HCT116 (cell line): ENCODE measurements at regions not wholly inside any gene's neighbourhood (a gene's known extent, or its start where the extent isn't known, plus 50 kb on each side); places are given as distances from the start of the nearest gene placed in this dataset.

Experiments
- ATAC-seq: fragments of 200-7000 bp; cut with Tn5 transposase; 2 replicates; pipeline ENCODE4 v1.9.1; 2020; ENCODE audit warnings: mild to moderate bottlenecking, moderate library complexity
- BruUV-seq: library from RNA; stranded (reverse); fragments of 400-500 nt; replicated peaks from 2 replicates; lab custom pipeline; 2021; lab: Mats Ljungman, UMichigan
- CTCF ChIA-PET: fragments of 300-600 bp; sonication (Branson Sonifier 250); formaldehyde crosslinking; loops from one replicate; lab custom pipeline; 2021; ENCODE audit warnings: antibody characterized with exemption; lab: Charles Lee
- POLR2A ChIA-PET: fragments of 300-600, 350-600 bp; sonication (Branson Sonifier 250); formaldehyde crosslinking; loops from one replicate; lab custom pipeline; 2021; ENCODE audit warnings: antibody characterized with exemption; lab: Charles Lee
- RAD21 ChIA-PET, 2 experiments: fragments of 300-600 bp; sonication (Branson Sonifier 250); formaldehyde crosslinking; loops; one replicate each; lab custom pipeline; 2023; ENCODE audit warnings: low total read pairs in 2 of 2; ENCODE audit not compliant: uncharacterized antibody in 2 of 2, unreplicated experiment in 2 of 2, low non-redundant PET in 1 of 2; lab: Charles Lee
- DNase-seq: peaks from one replicate; pipeline ENCODE4 v3.0.0-alpha.2; 2010; ENCODE audit warnings: low read depth, low spot score
- H2AFZ ChIP-seq: fragments of 200-600 bp; shearing (Covaris generic), sonication (generic); 2 replicates; pipeline ENCODE4 v1.6.1; 2017; ENCODE audit warnings: low read depth, mixed run types, mixed read lengths, antibody characterized with exemption, low read length; ENCODE audit not compliant: poor library complexity, severe bottlenecking
- H3K27ac ChIP-seq: 2 replicates; pipeline ENCODE4 v1.5.1; 2012; ENCODE audit warnings: low read depth, low read length
- H3K27me3 ChIP-seq: fragments of 200-600 bp; sonication (generic); 2 replicates; pipeline ENCODE4 v1.6.1; 2016; ENCODE audit warnings: mixed run types, low read length, mixed read lengths; ENCODE audit not compliant: insufficient read depth
- H3K36me3 ChIP-seq, 2 experiments: fragments of 200-500 bp in 1 of 2; fragments of 200-600 bp in 1 of 2; sonication (Bioruptor generic) in 1 of 2; sonication (generic) in 1 of 2; 2 replicates each; pipeline versions ENCODE4 v1.5.1 to v1.6.1; 2014 to 2016; ENCODE audit warnings: low read length in 2 of 2, inconsistent platforms in 1 of 2, mixed read lengths in 1 of 2, mixed run types in 1 of 2; ENCODE audit not compliant: insufficient read depth in 2 of 2, control insufficient read depth in 1 of 2
- H3K4me1 ChIP-seq, 2 experiments: fragments of 200-600 bp in 1 of 2; sonication (generic) in 1 of 2; 2 replicates each; pipeline versions ENCODE4 v1.5.1 to v1.6.1; 2012 to 2017; ENCODE audit warnings: low read length in 2 of 2, inconsistent platforms in 1 of 2, mild to moderate bottlenecking in 1 of 2, mixed read lengths in 1 of 2, mixed run types in 1 of 2, moderate library complexity in 1 of 2; ENCODE audit not compliant: insufficient read depth in 2 of 2, control insufficient read depth in 1 of 2
- H3K4me2 ChIP-seq: fragments of 200-600 bp; sonication (generic); 2 replicates; pipeline ENCODE4 v1.6.1; 2017; ENCODE audit warnings: mixed run types, low read length, mixed read lengths
- H3K4me3 ChIP-seq, 2 experiments: fragments of 200-600 bp in 1 of 2; sonication (generic) in 1 of 2; replicated peaks in 1 of 2; 2 replicates each; pipeline ENCODE4 v1.5.1; 2011 to 2016; ENCODE audit warnings: low read length in 2 of 2, control low read depth in 1 of 2, low read depth in 1 of 2, mild to moderate bottlenecking in 1 of 2, mixed read lengths in 1 of 2, mixed run types in 1 of 2
- H3K79me2 ChIP-seq: fragments of 200-600 bp; sonication (generic); 2 replicates; pipeline ENCODE4 v1.6.1; 2017; ENCODE audit warnings: mild to moderate bottlenecking, mixed run types, low read length, moderate library complexity, mixed read lengths; ENCODE audit not compliant: insufficient read depth
- H3K9ac ChIP-seq: fragments of 200-600 bp; sonication (generic); 2 replicates; pipeline ENCODE4 v1.6.1; 2016; ENCODE audit warnings: low read length, mixed read lengths
- H3K9me2 ChIP-seq: fragments of 200-600 bp; sonication (generic), shearing (Covaris generic); 2 replicates; pipeline ENCODE4 v1.6.1; 2017; ENCODE audit warnings: mixed run types, mild to moderate bottlenecking, moderate library complexity; ENCODE audit not compliant: insufficient read depth
- H3K9me3 ChIP-seq, 2 experiments: fragments of 200-500 bp in 1 of 2; fragments of 200-600 bp in 1 of 2; sonication (Bioruptor generic) in 1 of 2; sonication (generic) in 1 of 2; 2 replicates each; pipeline ENCODE4 v1.6.1; 2014 to 2017; ENCODE audit warnings: low read length in 2 of 2, mixed read lengths in 2 of 2, inconsistent platforms in 1 of 2, low read depth in 1 of 2, mild to moderate bottlenecking in 1 of 2, mixed run types in 1 of 2, moderate library complexity in 1 of 2; ENCODE audit not compliant: control insufficient read depth in 1 of 2, insufficient read depth in 1 of 2
- H4K20me1 ChIP-seq: fragments of 200-600 bp; sonication (generic), shearing (Covaris generic); 2 replicates; pipeline ENCODE4 v1.6.1; 2017; ENCODE audit warnings: mixed run types, mild to moderate bottlenecking, moderate library complexity; ENCODE audit not compliant: insufficient read depth
- ATF3 ChIP-seq: IDR thresholded peaks from 2 replicates; pipeline ENCODE4 v1.6.1; 2012
- CBX3 ChIP-seq: IDR thresholded peaks from 2 replicates; pipeline ENCODE4 v1.6.1; 2012; ENCODE audit warnings: low read depth
- CEBPB ChIP-seq: IDR thresholded peaks from 2 replicates; pipeline ENCODE4 v1.6.1; 2012; ENCODE audit warnings: low read depth
- EGR1 ChIP-seq: IDR thresholded peaks from 2 replicates; pipeline ENCODE4 v1.6.1; 2012; ENCODE audit warnings: low read depth
- ELF1 ChIP-seq: IDR thresholded peaks from 2 replicates; pipeline ENCODE4 v1.6.1; 2012; ENCODE audit warnings: low read depth, borderline replicate concordance
- EZH2phosphoT487 ChIP-seq: fragments of 200-600 bp; IDR thresholded peaks from 2 replicates; pipeline ENCODE4 v1.6.1; 2018; ENCODE audit warnings: antibody characterized with exemption, borderline replicate concordance
- FOSL1 ChIP-seq: IDR thresholded peaks from 2 replicates; pipeline ENCODE4 v1.6.1; 2012; ENCODE audit warnings: low read depth
- JUND ChIP-seq: IDR thresholded peaks from 2 replicates; pipeline ENCODE4 v1.6.1; 2012
- POLR2A ChIP-seq: IDR thresholded peaks from 2 replicates; pipeline ENCODE4 v1.7.0; 2011; ENCODE audit warnings: borderline replicate concordance; ENCODE audit not compliant: insufficient read depth, insufficient read length; ENCODE audit errors: extremely low read depth
- POLR2AphosphoS5 ChIP-seq: IDR thresholded peaks from 2 replicates; pipeline ENCODE4 v1.6.1; 2011; ENCODE audit warnings: mild to moderate bottlenecking, low read depth, low read length, moderate library complexity
- REST ChIP-seq: IDR thresholded peaks from 2 replicates; pipeline ENCODE4 v1.6.1; 2012; ENCODE audit warnings: low read depth
- SIN3A ChIP-seq: IDR thresholded peaks from 2 replicates; pipeline ENCODE4 v1.6.1; 2012; ENCODE audit warnings: low read depth
- SP1 ChIP-seq: IDR thresholded peaks from 2 replicates; pipeline ENCODE4 v1.6.1; 2012; ENCODE audit warnings: low read depth
- SRF ChIP-seq: IDR thresholded peaks from 2 replicates; pipeline ENCODE4 v1.6.1; 2012; ENCODE audit warnings: low read depth
- YY1 ChIP-seq: IDR thresholded peaks from 2 replicates; pipeline ENCODE4 v1.6.1; 2011; ENCODE audit warnings: low read length, low read depth, moderate library complexity, mild to moderate bottlenecking; ENCODE audit not compliant: insufficient replicate concordance; ENCODE audit errors: extremely low read depth
- ZBTB33 ChIP-seq: IDR thresholded peaks from 2 replicates; pipeline ENCODE4 v1.6.1; 2011; ENCODE audit warnings: mild to moderate bottlenecking, low read length, moderate library complexity; ENCODE audit not compliant: insufficient replicate concordance; ENCODE audit errors: extremely low read depth
- ZNF274 ChIP-seq: fragments of 200-500 bp; sonication (Bioruptor generic); IDR thresholded peaks from 2 replicates; pipeline ENCODE4 v1.6.1; 2014; ENCODE audit warnings: mild to moderate bottlenecking, low read depth, low read length, inconsistent platforms
- intact Hi-C: fragments of 100-400 bp; cut with micrococcal nuclease; formaldehyde crosslinking; loops from 2 replicates; pipeline ENCODE4 v1.10.0; 2022

GRCh38 chr20:39775110-39775509 is 813.0 kb downstream of the DHX35 start:
- H3K9ac ChIP-seq = no peak overlapping the region
- ATAC-seq = no peak
- no peak overlapping the region for H3K4me3 ChIP-seq
- BruUV-seq = no TSS peak
- no peaks in the 10 kb centered on the region for H3K79me2 ChIP-seq
- H2AFZ ChIP-seq = no peak overlapping the region
- no peaks in the 10 kb centered on the region for H4K20me1 ChIP-seq
- CTCF ChIA-PET = no interaction called here
- POLR2A ChIA-PET = no interaction called here
- no peaks in the 10 kb centered on the region for H3K27me3 ChIP-seq
- TF ChIP-seq EZH2phosphoT487 (no peak), ATF3 (no peak), CBX3 (no peak), CEBPB (no peak), FOSL1 (no peak), ZBTB33 (no peak), SP1 (no peak), YY1 (no peak), POLR2AphosphoS5 (no peak), EGR1 (no peak), ELF1 (no peak), ZNF274 (no peak), SIN3A (no peak), POLR2A (no peak), REST (no peak), JUND (no peak), SRF (no peak)
- H3K9me2 ChIP-seq = no peaks in the 10 kb centered on the region
- RAD21 ChIA-PET = no interaction called here
- H3K9me3 ChIP-seq = peaks cover 0 to 20% of the 10 kb centered on the region in 2 experiments; a peak in 1 of 4 replicates
- no peak overlapping the region for H3K27ac ChIP-seq
- H3K36me3 ChIP-seq = no peaks in the 10 kb centered on the region
- intact Hi-C loops = no loop called here
- no peak overlapping the region for H3K4me2 ChIP-seq
- H3K4me1 ChIP-seq = no peaks in the 10 kb centered on the region
- no peak for DNase-seq
